K562 (cell line): ENCODE measurements at regions not wholly inside any gene's neighbourhood (a gene's known extent, or its start where the extent isn't known, plus 50 kb on each side); places are given as distances from the start of the nearest gene placed in this dataset.
"Not testable (repeated sequence)": the region's sequence is repeated elsewhere in the genome, so short reads cannot be mapped to it uniquely, and the experiment has no call there.

Experiments
- ATAC-seq: fragments of 200-7000 bp; cut with Tn5 transposase; 3 replicates; pipeline ENCODE4 v1.9.1; 2020; ENCODE audit warnings: moderate library complexity
- BruUV-seq: library from RNA; stranded (reverse); fragments of 400-500 nt; replicated peaks from 2 replicates; lab custom pipeline; 2021; lab: Mats Ljungman, UMichigan
- CTCF ChIA-PET: fragments of 300-600 bp; formaldehyde crosslinking; extraction: SDS; loops from one replicate; lab custom pipeline; 2021; ENCODE audit warnings: low intra/inter-chr PET ratio; lab: Yijun Ruan, JAX
- POLR2A ChIA-PET: fragments of 300-600, 350-650 bp; sonication (Branson Sonifier 250); formaldehyde crosslinking; extraction: SDS; loops from one replicate; lab custom pipeline; 2021; ENCODE audit warnings: antibody characterized with exemption, inconsistent platforms; lab: Yijun Ruan, JAX
- DNase-seq, 4 experiments: peaks; one replicate each; pipeline versions ENCODE4 v3.0.0 to v3.0.0-alpha.2; 2011 to 2018; ENCODE audit warnings: low spot score in 3 of 4, mixed read lengths in 3 of 4; ENCODE audit errors: extremely low read depth in 1 of 4
- FAIRE-seq: peaks from 2 replicates; lab custom pipeline; 2011; peaks lifted over from hg19 to GRCh38; lab: Jason Lieb, UNC
- H2AFZ ChIP-seq: 2 replicates; pipeline ENCODE4 v1.6.0; 2011; ENCODE audit warnings: low read depth, low read length, control low read depth, inconsistent platforms
- H3K27ac ChIP-seq: fragments of 200-600 bp; 3 replicates; pipeline ENCODE4 v1.8.0; 2011; ENCODE audit warnings: low read depth, mild to moderate bottlenecking, control low read depth, inconsistent platforms, low read length, moderate library complexity, mixed read lengths; ENCODE audit errors: extremely low read depth
- H3K27me3 ChIP-seq, 2 experiments: fragments of 300-600 bp in 1 of 2; 2 replicates in 1 of 2; 3 replicates in 1 of 2; pipeline versions ENCODE4 v1.6.0 to v1.8.0; 2011; ENCODE audit warnings: inconsistent platforms in 2 of 2, low read length in 2 of 2, mild to moderate bottlenecking in 1 of 2, mixed read lengths in 1 of 2, moderate library complexity in 1 of 2; ENCODE audit not compliant: control insufficient read depth in 2 of 2, insufficient read depth in 2 of 2
- H3K36me3 ChIP-seq: fragments of 300-600 bp; 3 replicates; pipeline ENCODE4 v1.8.0; 2011; ENCODE audit warnings: mild to moderate bottlenecking, low read length, inconsistent platforms; ENCODE audit not compliant: control insufficient read depth, insufficient read depth
- H3K4me1 ChIP-seq, 2 experiments: fragments of 200-600 bp in 1 of 2; replicated peaks in 1 of 2; 2 replicates in 1 of 2; 3 replicates in 1 of 2; pipeline versions ENCODE4 v1.5.1 to v1.8.0; 2011; ENCODE audit warnings: inconsistent platforms in 2 of 2, low read length in 2 of 2, mild to moderate bottlenecking in 1 of 2, mixed read lengths in 1 of 2, moderate library complexity in 1 of 2; ENCODE audit not compliant: control insufficient read depth in 2 of 2, insufficient read depth in 2 of 2
- H3K4me2 ChIP-seq: 2 replicates; pipeline ENCODE4 v1.6.1; 2011; ENCODE audit warnings: low read length, control low read depth, inconsistent platforms, mixed read lengths; ENCODE audit not compliant: insufficient read depth
- H3K4me3 ChIP-seq: fragments of 200-600 bp; sonication (generic), shearing (Covaris generic); 2 replicates; pipeline ENCODE4 v1.5.1; 2016; ENCODE audit warnings: control low read depth, inconsistent platforms
- H3K79me2 ChIP-seq: fragments of 200-600 bp; 3 replicates; pipeline ENCODE4 v1.8.0; 2011; ENCODE audit warnings: low read length, inconsistent platforms; ENCODE audit not compliant: control insufficient read depth, insufficient read depth
- H3K9ac ChIP-seq, 2 experiments: 2 replicates each; pipeline versions ENCODE4 v1.6.0 to v1.6.1; 2011; ENCODE audit warnings: low read depth in 2 of 2, low read length in 2 of 2, control low read depth in 1 of 2, inconsistent platforms in 1 of 2, mild to moderate bottlenecking in 1 of 2, mixed read lengths in 1 of 2; ENCODE audit not compliant: insufficient read depth in 1 of 2
- H3K9me1 ChIP-seq: one replicate; pipeline ENCODE4 v1.6.0; 2011; ENCODE audit warnings: inconsistent platforms, mild to moderate bottlenecking, low read length, moderate library complexity; ENCODE audit not compliant: control insufficient read depth, insufficient read depth
- H3K9me3 ChIP-seq: replicated peaks from 2 replicates; pipeline ENCODE4 v1.5.1; 2011; ENCODE audit warnings: low read depth, low read length, inconsistent platforms; ENCODE audit not compliant: control insufficient read depth, insufficient read depth
- H4K20me1 ChIP-seq: replicated peaks from 2 replicates; pipeline ENCODE4 v1.6.1; 2011; ENCODE audit warnings: low read length, inconsistent platforms, mixed read lengths; ENCODE audit not compliant: control insufficient read depth, insufficient read depth
- WGBS: fragments of 100-300 bp; shearing (Covaris generic); methylation state at CpG from one replicate; pipeline ENCODE4 v1.1.6; 2016; ENCODE audit warnings: low coverage, mixed read lengths; ENCODE audit not compliant: insufficient coverage; ENCODE audit errors: missing lambda C conversion rate; 5-methylcytosine and 5-hydroxymethylcytosine counted together
- in situ Hi-C: fragments of 300-500 bp; cut with MboI; formaldehyde crosslinking; loops from 4 replicates; pipeline ENCODE4 v1.15.0; 2018; ENCODE audit warnings: inconsistent platforms, mixed read lengths
- intact Hi-C: fragments of 100-400 bp; cut with micrococcal nuclease; formaldehyde crosslinking; loops from 2 replicates; pipeline ENCODE4 v1.14.2; 2022

GRCh38 chr2:91519914-91520313, 2828.4 kb downstream of the RPIA start:
- H3K4me3 ChIP-seq, H3K4me2 ChIP-seq, H2AFZ ChIP-seq, in situ Hi-C loops, H3K9ac ChIP-seq, H3K79me2 ChIP-seq, DNase-seq, H4K20me1 ChIP-seq, H3K36me3 ChIP-seq, FAIRE-seq, H3K27ac ChIP-seq, H3K4me1 ChIP-seq, H3K9me1 ChIP-seq, POLR2A ChIA-PET, intact Hi-C loops, H3K27me3 ChIP-seq, ATAC-seq, CTCF ChIA-PET, H3K9me3 ChIP-seq, BruUV-seq: not testable (repeated sequence)
- WGBS: no CpG with 5 or more reads among the region's 5 CpGs

GRCh38 chr2:91520523-91520922, 2829.1 kb downstream of the RPIA start:
- H3K4me2 ChIP-seq, H2AFZ ChIP-seq, H3K9ac ChIP-seq, H3K36me3 ChIP-seq, H4K20me1 ChIP-seq, FAIRE-seq, BruUV-seq, in situ Hi-C loops, CTCF ChIA-PET, H3K27ac ChIP-seq, H3K9me3 ChIP-seq, ATAC-seq, POLR2A ChIA-PET, H3K79me2 ChIP-seq, H3K9me1 ChIP-seq, H3K4me1 ChIP-seq, H3K27me3 ChIP-seq, H3K4me3 ChIP-seq, intact Hi-C loops, DNase-seq: not testable (repeated sequence)
- 0% methylated on average over 1 of the region's 3 CpGs for WGBS

- H3K4me3 ChIP-seq, ATAC-seq, CTCF ChIA-PET, H3K9ac ChIP-seq, DNase-seq, BruUV-seq, H3K27ac ChIP-seq, H2AFZ ChIP-seq, FAIRE-seq, H3K36me3 ChIP-seq, intact Hi-C loops, H3K4me1 ChIP-seq, H3K9me1 ChIP-seq, H3K27me3 ChIP-seq, POLR2A ChIA-PET, H3K9me3 ChIP-seq, in situ Hi-C loops, H4K20me1 ChIP-seq, H3K4me2 ChIP-seq, H3K79me2 ChIP-seq: not testable (repeated sequence)
- WGBS: 0% methylated on average over 2 of the region's 7 CpGs
Observed at GRCh38 chr2:91520972-91521535, 2829.6 kb downstream of the RPIA start.

GRCh38 chr2:91521944-91522343, 2830.5 kb downstream of the RPIA start:
- H3K4me3 ChIP-seq, H3K27ac ChIP-seq, intact Hi-C loops, H3K36me3 ChIP-seq, ATAC-seq, H3K9me3 ChIP-seq, H3K4me2 ChIP-seq, DNase-seq, H2AFZ ChIP-seq, H3K9me1 ChIP-seq, H3K27me3 ChIP-seq, H3K79me2 ChIP-seq, POLR2A ChIA-PET, H4K20me1 ChIP-seq, BruUV-seq, H3K4me1 ChIP-seq, CTCF ChIA-PET, H3K9ac ChIP-seq, FAIRE-seq, in situ Hi-C loops: not testable (repeated sequence)
- 0% methylated on average over 2 of the region's 4 CpGs for WGBS
